ENCODE measurements at regions not wholly inside any gene's neighbourhood (a gene's known extent, or its start where the extent isn't known, plus 50 kb on each side); places are given as distances from the start of the nearest gene placed in this dataset.
"Not testable (repeated sequence)": the region's sequence is repeated elsewhere in the genome, so short reads cannot be mapped to it uniquely, and the experiment has no call there.

DNA sequence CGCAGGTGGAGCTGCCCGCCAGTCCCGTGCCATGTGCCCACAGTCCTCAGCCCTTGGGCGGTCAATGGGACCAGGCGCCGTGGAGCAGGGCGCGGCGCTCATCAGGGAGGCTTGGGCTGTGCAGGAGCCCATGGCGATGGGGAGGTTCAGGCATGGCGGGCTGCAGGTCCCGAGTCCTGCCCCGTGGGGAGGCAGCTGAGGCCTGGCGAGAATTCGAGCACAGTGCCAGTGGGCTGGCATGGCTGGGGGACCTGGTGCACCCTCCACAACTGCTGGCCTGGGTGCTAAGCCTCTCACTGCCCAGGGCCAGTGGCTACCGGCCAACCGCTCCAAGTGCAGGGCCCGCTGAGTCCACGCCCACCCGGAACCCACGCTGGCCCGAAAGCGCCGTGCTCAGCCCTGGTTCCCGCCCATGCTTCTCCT is 646.5 kb downstream of the GABRG1 start:
- H3K4me1 ChIP-seq: no peaks in the 10 kb centered on the region
- no peaks in the 10 kb centered on the region for H3K9me3 ChIP-seq
- intact Hi-C loops (cut with DNase I): no loop called here
- no peak for ATAC-seq
- TF ChIP-seq, protein P1, sequence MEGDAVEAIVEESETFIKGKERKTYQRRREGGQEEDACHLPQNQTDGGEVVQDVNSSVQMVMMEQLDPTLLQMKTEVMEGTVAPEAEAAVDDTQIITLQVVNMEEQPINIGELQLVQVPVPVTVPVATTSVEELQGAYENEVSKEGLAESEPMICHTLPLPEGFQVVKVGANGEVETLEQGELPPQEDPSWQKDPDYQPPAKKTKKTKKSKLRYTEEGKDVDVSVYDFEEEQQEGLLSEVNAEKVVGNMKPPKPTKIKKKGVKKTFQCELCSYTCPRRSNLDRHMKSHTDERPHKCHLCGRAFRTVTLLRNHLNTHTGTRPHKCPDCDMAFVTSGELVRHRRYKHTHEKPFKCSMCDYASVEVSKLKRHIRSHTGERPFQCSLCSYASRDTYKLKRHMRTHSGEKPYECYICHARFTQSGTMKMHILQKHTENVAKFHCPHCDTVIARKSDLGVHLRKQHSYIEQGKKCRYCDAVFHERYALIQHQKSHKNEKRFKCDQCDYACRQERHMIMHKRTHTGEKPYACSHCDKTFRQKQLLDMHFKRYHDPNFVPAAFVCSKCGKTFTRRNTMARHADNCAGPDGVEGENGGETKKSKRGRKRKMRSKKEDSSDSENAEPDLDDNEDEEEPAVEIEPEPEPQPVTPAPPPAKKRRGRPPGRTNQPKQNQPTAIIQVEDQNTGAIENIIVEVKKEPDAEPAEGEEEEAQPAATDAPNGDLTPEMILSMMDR (IDR thresholded peaks at IDR 0.05): no peak
- no peak overlapping the region for H3K4me3 ChIP-seq
- DNase-seq: no peak
- no peaks in the 10 kb centered on the region for H3K27me3 ChIP-seq
- H3K27ac ChIP-seq: no peak overlapping the region
- H3K36me3 ChIP-seq: no peaks in the 10 kb centered on the region

DNA sequence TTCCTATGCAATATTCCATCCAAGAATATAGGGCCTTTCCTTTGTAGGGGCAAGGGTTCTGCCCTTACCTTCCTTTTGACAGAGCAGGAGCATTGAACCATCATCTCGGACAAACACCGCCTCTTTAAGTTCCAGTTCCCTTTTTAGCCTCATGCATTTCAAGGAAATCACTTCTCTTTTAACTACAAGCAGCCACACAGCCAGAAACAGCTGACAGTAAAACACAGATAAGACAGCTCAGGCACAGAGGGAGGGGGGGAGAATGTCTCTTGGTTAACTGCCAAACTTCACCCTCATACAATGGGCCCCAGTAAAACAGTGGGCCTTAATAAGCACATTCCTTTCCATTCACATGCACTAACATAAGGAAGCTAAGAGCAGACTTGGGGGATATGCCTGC is 648.3 kb downstream of the GABRG1 start:
- DNase-seq (no peak), ATAC-seq (no peak)
- Histone ChIP-seq H3K27ac (no peak overlapping the region), H3K27me3 (no peaks in the 10 kb centered on the region), H3K4me1 (no peaks in the 10 kb centered on the region), H3K4me3 (no peak overlapping the region), H3K36me3 (no peaks in the 10 kb centered on the region), H3K9me3 (no peaks in the 10 kb centered on the region)
- intact Hi-C loops (cut with DNase I): no loop called here
- TF ChIP-seq, protein P1 (IDR thresholded peaks at IDR 0.05): no peak

DNA sequence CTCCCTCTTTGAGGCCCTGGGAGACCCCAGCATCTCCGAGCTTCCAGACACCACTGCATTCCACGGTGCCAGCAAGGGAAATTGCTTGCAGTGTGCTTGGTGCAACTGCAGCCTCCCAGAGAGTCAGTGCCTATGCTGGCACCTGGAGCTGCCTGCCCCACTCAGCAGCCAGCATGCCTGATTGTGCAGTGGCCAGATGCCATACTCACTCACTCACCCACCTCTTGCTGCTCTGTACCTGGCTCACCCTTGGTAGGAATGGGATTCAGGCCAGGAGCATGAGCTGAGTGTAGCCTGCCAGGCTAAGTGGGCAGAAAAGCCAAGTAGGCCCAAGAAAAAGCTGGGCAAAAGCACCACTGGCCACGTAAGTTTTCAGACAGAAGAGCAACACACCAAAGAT is 651.4 kb downstream of the GABRG1 start:
- Histone ChIP-seq H3K4me1 (no peaks in the 10 kb centered on the region), H3K4me3 (no peak overlapping the region), H3K27ac (no peak overlapping the region), H3K36me3 (no peaks in the 10 kb centered on the region), H3K27me3 (no peaks in the 10 kb centered on the region), H3K9me3 (no peaks in the 10 kb centered on the region)
- DNase-seq: no peak
- ATAC-seq: no peak
- TF ChIP-seq, protein P1 (IDR thresholded peaks at IDR 0.05): no peak
- intact Hi-C loops (cut with DNase I): no loop called here

DNA sequence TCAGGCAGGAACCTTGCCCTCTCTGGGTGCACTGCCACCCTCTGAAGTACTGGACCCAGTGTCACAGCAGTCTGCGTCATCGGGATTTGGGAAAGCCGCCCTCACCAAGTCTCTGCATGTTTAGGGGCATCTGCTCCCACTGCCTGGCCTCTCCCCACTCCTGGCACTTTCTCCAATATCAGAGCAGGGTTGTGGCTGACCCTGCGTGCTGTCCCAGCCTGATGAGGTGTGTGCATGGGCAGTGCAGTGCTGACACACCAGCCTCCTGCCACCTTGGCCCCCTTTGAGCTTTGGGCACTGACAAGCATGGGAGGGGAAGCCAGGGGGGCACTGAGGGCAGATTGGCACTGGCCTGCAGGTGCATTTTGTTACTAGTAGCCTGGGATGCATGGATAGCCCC is 652.5 kb downstream of the GABRG1 start:
- intact Hi-C loops (cut with DNase I): no loop called here
- DNase-seq (no peak), ATAC-seq (peak; percentile 22)
- H3K9me3 ChIP-seq: no peaks in the 10 kb centered on the region
- H3K4me3 ChIP-seq: no peak overlapping the region
- H3K27ac ChIP-seq: no peak overlapping the region
- H3K36me3 ChIP-seq: no peaks in the 10 kb centered on the region
- TF ChIP-seq, protein P1 (IDR thresholded peaks at IDR 0.05): no peak
- H3K4me1 ChIP-seq: no peaks in the 10 kb centered on the region
- H3K27me3 ChIP-seq: no peaks in the 10 kb centered on the region

DNA sequence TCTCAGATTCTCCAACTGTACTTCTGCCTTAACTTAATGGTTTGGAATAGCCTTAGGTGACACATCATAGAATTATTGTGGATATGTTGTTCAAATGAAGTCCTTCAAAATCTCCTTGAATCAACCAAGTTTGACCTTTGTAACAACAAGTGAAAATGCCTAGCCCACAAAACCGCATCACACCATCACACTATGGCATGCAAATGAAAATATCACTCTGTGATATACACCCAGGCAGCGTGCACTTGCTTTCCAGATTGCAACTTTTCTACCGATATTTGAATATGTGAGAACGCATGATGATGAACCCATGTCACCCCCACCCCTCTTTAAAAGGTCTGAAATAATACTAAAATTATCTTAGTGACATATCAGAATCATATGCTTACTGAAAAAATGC is 656.7 kb downstream of the GABRG1 start:
- Histone ChIP-seq H3K27ac (no peak overlapping the region), H3K9me3 (no peaks in the 10 kb centered on the region), H3K4me1 (no peaks in the 10 kb centered on the region), H3K4me3 (no peak overlapping the region), H3K27me3 (no peaks in the 10 kb centered on the region), H3K36me3 (no peaks in the 10 kb centered on the region)
- ATAC-seq (no peak), DNase-seq (no peak)
- TF ChIP-seq, protein P1 (IDR thresholded peaks at IDR 0.05): no peak
- intact Hi-C loops (cut with DNase I): no loop called here

DNA sequence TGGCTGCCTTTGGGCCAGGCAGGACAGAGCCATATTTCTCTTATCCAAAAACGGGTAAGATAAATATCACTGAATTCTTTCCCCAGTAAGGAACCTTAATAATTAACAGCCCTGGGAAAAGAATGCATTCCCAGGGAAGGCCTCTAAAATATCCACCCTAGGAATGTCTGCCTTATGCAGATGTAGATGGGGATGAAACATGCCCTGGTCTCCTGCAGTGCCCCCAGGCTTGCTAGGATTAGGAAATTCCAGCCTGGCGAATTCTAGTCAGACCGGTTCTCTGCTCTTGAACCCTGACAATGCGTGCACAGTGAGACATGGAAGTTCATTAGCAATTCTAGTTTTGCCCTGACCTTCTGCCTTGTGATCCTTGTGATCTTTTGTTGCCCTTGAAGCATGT is 663.7 kb downstream of the GABRG1 start:
- H3K4me1 ChIP-seq; H3K4me3 ChIP-seq; DNase-seq; H3K27ac ChIP-seq; H3K9me3 ChIP-seq; intact Hi-C loops (cut with DNase I); ATAC-seq; H3K27me3 ChIP-seq; H3K36me3 ChIP-seq: not testable (repeated sequence)

All from upper lobe of right lung (tissue), 1 donor.